Renal pelvis (tissue), 1 donor: ENCODE measurements at regions not wholly inside any gene's neighbourhood (a gene's known extent, or its start where the extent isn't known, plus 50 kb on each side); places are given as distances from the start of the nearest gene placed in this dataset.
A peak's percentile ranks its signal among the peaks of the same experiment; 100 is the strongest.

Source experiments
- DNase-seq: peaks from one replicate; pipeline ENCODE4 v3.0.0-alpha.2; 2013

DNA sequence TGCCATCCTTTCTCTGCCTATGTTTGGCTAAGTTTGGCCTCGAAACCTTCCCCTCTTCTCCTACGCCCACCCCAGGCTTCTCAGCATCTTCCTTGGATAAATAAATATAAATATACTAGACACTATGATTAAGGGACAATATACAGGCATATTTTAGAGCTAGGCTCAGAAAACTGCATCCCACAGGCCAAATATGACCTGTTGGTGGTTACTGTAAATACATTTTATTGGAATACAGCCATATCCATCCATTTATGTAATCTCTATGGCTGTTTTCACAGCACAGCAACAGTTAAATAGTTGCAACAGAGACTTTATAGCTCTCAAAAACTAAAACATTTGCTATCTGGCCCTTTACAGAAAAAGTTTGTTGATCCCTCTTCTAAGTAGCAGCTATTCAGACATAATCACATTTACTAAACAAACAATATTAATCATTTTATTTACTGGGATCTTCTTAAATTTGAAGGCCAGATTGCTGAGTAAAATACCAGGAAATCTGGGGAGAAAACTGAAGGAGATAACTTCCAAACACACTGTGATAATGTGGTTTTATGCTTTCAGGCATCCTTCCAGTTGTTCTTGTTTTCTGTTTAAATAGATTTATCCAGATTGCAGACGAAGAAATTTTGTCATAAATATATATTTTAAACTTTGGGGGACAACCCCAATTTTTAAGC lies 269.7 kb upstream of the THRB start:
- no peak for DNase-seq

DNA sequence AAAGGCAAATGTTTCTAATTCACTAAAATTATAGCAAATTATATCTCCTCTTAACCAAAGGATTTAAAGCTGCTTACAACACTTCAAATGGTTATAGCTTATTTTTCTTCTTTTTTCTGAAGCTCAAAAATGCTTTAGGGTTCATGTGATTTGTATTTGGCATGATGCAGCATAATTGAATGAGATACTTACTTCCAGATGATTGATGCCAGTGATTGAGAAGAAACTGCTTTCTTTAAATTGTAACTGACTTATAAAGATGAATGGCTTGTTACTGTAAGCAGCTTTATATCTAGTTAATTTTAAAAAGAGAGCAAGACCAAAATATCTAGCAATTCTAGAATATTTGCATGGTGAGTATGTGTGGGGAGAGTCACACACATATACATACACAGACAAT lies 270.7 kb upstream of the THRB start:
- no peak for DNase-seq

DNA sequence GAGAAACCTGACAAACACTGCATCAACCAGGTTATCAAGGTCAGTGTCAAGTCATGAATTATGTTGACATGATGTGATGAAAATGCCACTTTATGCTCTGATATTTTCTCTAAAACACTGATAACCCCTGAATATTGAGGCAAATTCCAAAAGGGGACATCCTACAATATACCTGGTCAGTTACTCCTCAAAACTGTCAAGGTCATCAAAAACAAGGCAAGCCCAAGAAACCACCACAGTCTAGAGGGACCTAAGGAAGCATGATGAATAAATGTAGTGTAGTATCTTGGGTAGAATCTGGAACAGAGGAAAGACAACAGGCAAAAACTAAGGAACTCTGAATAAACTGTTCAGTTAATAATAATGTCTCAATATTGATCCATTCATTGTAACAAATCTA lies 275.3 kb upstream of the THRB start:
- DNase-seq = no peak

DNA sequence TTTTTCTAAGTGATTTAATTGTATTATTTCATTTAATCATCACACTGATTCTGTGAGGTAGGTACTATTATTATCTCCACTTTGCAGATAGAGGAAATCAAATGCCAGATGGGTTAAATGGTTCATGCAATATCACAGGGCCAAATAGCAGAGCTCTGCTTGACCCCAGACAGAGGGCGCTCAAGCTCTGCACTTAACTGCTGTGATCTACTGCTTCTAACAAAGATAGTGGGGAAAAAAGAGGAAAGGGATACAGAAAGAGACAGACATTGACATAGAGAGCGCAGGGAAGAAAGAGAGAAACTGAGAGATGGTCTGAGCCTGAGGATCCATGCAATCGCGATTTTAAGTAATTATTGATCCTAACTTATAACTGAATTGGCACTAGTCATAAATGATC lies 279.1 kb upstream of the THRB start:
- DNase-seq = peak; percentile 74

DNA sequence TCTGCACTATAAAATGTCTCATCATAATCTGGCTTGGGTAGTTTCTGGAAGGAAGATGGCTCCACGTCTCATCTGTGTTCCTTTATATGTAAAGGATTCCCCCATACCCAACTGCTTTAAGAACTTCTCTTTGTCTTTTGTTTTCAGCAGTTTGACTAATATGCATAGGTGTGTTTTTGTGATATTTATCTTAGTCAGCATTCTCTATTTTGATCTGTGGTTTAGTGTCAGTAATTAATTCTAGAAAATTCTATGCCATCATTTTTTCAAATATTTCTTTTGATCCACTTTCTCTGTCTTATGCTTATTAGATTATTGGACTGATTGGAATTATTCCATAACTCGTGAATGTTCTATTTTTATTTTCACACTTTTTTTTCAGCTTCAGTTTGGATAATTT lies 286.3 kb upstream of the THRB start:
- no peak for DNase-seq

DNA sequence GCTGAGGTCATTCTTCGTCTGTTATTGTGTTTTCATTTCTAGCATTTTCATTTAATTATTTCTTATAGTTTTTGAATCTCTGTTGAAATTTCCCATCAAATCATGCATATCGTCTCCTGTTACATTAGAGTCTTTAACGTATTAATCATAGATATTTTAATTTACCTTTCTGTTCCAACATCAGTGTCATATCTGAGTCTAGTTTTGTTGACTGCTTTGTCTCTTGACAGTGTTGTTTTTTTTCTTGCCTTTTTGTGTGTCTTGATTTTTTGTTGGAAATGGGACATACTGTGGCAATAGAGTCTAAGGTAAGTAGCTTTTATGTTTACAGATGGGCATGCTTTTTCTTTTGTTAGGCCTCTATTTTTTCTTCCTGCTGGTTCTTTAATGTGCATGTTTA lies 286.8 kb upstream of the THRB start:
- DNase-seq = no peak

DNA sequence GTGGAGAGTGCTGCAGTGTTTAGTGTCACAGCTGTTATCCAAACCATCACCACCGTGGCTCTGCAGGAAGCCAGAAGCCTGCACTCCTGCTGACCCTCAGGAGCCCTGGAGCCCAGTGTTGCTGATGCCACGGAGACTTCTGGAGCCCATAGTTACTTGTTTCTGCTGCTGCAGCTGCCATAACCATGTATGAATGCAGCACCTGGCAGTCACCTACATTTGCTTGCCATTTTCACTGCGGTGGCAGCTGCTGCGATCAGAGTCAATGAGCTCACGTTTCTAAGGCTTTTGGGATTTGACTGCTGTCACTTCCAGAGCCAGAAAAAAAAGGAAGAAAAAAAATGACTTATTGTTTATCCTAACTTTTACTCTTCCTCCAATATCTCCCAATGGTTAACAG lies 299.2 kb upstream of the THRB start:
- no peak for DNase-seq

DNA sequence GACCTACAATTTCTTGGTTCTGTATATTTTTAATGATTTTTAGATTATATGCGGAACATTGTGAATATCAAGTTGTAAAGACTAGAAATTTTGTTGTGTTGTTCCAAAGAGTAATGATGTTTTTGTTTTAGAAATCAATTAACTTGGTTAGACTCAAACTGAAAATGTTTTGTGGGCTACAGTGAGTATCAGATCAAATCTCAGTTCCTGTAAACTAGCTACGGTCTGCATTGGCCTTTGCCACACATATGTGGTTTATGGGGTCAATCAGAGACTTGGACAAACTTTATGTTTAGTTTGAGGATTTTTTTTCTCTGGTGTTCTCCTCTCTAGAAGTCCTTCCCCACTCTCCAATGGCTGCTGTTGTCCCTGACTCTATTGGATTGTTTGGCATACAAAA lies 308.0 kb upstream of the THRB start:
- no peak for DNase-seq

DNA sequence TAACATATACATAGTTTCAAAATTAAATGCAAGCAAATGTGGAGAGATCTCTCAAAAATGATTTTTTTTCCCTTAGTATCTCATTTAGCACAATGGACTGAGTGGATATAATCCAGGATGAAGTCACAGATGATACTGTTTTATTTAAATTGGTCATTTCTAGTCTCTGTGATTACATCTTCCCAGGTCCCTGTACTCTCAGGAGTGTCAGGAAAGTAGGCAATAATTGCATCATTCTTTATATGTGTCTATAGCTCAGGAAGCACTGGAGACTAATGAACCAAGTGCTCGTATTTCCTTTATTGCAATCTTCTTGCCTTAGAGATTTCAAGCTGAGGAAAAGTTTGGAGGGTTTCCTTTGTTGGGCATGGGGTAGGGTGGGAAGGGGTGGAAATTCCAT lies 309.4 kb upstream of the THRB start:
- DNase-seq = no peak

DNA sequence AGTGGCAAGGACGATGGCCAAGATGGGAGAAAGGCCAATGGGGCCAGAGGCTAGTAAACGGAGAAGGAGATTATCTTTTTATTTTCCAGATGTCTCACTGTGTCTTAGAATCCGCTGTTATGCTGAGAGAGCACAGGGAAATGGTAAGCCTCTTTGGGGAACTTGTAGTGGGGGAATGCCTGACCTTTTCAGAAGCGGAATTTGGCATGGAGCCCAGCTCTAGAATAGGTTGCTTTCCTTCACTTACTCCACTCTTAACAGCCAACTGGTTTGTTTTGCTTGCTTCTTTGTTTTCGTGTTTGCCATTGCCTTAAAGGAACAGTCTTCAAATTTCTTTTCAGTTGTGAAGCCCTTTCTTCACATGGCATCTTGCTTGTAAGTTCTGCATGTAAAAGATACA lies 316.2 kb upstream of the THRB start:
- DNase-seq = no peak

DNA sequence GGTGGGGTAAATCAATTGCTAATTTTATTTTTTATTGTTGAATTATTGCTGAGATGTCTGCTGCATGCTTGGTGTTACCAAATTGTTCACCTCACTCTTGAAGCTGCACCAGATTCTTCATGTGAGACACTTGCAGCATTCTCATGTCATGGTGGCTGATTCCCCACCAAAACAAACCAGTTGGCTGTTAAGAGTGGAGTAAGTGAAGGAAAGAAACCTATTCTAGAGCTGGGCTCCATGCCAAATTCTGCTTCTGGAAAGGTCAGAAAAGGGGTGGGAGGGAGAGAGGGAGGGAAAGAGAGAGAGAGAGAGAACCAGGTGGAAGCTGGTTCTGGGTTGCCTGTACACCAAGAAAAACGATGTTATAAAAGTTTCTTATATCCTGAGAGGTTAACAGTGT lies 317.5 kb upstream of the THRB start:
- no peak for DNase-seq

DNA sequence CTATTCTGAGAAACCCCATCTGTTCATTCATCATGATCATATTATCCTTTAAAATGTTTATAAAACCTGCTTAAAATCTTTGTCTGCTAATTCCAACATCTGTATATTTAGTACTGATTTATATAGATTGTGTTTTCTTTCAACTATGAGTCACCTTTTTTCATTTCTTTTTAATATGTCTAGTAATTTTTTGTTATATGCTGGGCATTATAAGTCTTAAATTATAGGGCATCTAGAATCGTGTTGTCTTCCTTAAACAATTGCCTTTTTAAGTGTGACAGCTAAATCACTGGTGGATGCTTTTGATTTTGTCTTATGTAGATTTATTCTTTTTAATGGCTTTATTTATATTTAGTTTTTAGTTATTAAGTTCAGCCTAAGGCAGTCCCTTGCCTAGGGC lies 323.4 kb upstream of the THRB start:
- no peak for DNase-seq

DNA sequence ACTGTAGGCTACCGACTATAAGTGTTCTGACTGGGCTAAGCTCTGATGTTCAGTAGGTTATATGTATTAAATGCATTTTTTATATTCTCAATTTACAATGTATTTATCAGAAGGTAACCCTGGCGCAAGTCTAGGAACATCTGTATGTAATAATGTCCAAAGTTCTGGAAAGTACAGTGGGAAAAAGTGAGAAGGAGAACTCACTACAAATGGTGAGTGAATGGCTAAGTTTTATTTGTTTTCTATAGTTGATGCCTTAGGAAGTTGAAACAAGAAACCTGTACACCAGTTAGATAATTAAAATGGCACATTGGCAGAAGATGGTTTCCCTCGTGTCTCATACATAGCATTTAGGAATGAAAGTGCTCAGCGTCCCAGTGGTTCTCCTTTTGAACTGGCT lies 333.4 kb upstream of the THRB start:
- no peak for DNase-seq

DNA sequence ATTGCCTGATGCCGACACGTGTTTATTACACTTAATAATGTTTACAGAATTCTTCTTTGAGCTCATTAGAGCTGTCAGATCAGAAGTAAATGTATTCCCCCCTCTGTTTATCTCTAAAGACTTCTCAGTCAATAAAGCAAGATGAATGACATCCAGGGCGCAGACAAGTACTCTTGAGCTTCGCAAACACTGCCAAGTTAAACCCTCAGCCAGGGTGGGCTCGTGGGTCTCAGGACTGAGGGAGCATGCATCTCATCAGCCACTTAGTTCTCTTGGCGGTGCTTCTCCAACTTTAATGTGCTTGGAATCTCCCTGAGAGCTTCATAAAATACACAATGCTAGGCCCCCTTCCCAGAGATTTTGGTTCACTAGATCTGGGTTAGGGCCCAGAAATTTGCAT lies 333.9 kb upstream of the THRB start:
- DNase-seq = no peak

DNA sequence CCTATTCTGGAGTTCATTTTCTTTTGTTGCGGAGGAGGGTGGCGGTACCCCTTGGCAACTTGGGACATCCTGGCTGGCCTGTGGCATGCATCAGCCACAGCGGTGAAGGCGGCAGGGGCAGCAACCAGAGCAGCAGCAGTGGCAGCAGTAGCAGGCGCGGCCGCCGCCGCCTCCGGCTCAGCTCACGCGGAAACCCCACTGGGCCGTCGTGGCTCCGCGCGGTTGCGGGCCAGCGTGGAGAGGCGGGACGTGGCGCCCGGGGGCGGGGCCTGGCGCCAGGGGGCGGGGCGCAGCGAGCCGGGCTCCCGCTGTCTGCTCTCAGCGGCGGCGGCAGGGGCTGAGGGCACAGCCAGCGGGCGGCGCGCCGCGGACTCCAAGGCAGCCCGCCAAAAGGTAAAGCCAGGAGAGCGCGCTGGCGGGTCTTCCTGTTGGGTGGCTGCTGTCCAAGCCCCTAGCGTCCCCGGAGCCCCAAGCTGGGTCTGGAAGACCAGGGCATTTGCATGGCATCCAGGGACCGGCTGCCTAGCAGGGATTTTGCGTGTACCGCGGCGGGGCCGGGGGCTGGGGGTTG lies 334.4 kb upstream of the THRB start:
- DNase-seq = peak; percentile 45

DNA sequence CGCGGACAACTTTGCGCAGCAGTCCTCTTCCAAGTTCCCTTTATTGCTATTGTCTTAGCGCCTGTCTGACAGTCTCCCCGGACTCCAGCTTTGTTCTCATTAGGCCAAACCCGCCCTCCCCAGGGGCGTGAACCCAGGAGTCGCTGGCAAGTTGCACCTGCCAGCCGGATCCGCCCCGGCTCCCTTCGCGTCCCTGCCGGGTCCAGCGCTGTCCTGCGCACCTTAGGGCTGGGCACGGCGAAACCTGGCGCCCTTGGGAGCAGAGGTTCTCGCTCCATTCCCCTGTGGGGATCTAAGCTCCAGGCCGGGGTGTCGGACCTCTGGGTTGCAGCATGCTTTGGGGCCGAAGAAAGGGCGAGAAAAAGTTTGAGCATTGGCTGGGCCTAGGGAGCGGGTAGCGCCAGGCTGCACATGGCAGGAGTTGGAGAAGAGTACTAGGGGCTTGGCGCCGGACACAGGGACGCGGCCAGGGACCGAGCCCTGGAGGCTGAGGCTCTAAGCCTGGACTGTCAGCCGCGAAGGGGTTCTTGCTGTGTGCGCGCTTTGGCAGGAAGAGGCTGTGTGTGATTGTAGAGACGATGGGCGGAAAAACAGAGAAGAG lies 335.1 kb upstream of the THRB start:
- no peak for DNase-seq

DNA sequence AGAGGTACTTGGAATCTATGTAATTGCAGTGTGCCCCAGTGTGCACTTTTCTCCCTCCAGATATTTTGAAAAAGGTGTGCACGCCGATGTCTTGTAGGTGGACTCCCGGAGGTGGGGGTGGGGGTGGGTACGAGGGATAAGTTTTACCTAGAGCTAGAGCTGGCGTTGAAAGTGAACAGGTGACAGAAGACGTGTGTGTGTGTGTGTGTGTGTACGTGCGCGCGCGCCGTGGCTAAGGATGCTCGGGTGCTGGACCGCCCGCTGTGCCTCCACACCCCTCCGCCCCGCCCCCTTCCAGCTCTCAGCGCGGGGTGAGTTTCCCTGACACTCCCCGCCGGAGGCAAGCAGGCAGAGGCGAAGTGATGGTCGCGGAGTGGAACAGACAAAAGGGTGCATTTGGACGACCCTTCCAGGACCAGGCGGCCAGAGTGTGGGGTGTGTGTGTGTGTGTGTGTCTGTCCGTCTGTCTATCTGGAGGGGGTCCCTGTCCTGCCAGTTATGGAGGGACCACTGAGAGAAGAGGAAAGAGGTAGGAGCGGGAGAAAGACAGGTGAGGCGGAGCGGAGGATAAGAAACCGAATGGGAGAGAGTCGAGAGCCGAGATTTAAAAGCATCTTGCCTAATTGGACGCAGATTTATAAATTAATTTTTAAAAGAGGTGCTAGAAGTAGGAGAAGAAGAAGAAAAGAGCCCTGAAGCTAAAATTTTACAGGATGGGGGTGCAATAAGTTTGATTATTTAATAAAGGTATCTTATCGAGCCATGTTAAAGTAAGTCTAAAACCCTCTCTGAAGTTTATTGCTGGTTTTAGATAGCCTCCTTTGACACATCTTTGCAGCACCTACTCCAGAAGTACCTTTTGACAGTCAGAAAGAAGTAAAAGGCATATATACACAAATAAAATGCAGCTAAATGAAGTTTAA lies 335.8 kb upstream of the THRB start:
- no peak for DNase-seq

DNA sequence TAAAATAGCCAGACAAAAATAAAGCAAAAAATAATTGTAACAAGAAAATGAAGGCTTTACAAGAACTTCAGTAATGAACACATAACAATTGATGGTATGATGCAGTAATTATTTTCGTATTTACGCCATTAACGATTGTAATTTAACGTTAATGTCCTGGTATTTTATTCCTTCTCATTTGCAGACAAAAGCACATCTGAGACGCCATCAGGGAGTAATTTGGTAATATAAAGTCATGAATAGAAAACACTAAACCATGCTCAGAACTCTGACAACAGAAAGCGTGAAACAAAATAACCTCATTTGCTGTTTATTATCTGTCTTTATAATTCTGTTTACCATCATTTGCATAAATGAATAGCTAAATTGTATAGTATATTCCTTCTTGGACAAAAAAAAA lies 336.6 kb upstream of the THRB start:
- no peak for DNase-seq

DNA sequence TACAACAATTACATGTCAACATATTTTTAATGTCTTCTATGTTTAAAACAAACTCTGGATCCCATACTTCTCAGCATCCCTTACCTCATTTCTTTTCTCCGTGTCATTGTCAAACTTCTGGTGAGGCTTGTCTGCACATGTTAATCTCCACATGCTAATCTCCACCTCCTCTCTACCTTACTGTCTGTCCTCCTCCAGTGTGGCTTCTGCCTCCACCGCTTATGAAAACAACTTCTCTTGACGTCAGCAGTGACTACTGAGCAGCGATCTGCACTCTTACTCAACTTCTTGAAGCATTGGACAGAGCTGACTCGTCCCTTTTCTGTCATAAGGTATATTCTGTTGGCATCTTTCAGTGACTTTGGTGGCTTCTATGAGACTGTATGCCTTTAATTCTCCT lies 338.2 kb upstream of the THRB start:
- no peak for DNase-seq

DNA sequence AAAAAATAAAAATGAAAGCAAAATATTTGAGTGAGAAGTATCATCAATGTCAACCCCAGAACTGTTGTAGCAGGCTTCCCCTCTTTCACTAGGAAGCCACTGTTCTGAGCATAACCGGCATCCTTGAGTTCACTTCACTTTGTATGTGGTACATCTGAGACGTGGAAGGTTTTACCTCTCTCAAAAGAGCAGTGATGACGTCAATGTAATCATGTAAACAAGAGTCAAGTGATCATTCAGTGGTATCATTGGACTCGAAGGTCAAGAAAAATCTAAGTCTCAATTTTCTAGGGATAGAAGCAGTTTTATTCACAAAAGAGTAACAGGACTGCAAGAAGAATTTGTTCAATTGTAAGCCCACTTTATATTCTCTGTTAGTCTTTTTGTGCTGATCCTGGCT lies 339.8 kb upstream of the THRB start:
- DNase-seq = no peak

DNA sequence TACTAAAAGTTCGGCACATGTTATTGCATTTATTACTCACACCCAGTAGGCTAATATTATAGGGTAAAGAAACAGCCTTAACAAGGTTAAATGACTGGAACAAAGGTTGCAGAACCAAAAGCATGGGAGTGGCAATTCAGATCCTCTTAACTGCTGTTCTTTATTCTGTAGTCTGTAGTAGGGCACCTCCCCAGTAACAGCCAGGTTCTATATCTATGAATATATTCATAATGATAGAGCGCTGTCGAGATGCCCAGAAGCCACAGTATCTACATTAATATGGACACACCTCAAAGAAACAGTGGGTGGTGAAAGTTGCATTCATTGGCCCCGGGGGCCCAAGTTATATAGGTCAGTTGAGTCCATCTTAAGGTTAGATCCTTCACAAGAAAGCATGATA lies 340.9 kb upstream of the THRB start:
- DNase-seq = no peak

DNA sequence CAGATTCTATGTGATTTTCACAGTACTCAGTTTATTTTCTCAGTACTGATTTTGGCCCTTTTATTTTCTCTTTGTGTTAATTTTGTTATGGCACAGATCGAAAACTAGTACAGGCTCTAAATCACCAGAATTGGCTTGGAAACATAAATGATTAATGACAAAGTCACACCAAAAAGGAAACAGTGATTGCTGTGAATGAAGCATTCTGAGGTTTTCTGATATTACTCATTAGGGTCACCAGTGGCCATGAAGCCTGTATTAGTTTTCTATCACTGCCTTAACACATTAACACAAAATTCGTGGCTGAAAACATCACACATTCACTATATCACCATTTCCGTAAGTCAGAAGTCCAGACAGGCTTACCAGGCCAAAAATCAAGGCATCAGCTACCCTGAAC lies 343.0 kb upstream of the THRB start:
- DNase-seq = no peak

DNA sequence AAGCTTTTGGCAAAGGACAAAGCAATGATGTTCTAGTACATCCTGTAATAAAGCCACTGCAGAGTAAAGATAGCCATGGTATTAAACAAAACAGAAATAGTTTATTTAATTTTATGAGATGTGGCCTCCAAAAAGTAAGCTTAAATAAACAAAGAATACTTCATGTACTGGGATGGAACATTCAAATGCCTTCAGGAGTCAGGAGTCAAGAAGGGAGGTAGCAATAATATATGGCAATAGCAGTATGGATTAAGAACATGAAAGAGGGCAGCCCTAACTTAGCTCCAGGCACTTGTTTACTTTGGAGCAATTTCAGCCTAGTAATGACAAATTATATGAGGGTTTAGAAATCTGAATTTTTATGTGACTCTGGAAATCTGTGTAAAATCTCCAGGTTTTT lies 343.9 kb upstream of the THRB start:
- no peak for DNase-seq
